ENCODE measurements at regions not wholly inside any gene's neighbourhood (a gene's known extent, or its start where the extent isn't known, plus 50 kb on each side); places are given as distances from the start of the nearest gene placed in this dataset.

DNA sequence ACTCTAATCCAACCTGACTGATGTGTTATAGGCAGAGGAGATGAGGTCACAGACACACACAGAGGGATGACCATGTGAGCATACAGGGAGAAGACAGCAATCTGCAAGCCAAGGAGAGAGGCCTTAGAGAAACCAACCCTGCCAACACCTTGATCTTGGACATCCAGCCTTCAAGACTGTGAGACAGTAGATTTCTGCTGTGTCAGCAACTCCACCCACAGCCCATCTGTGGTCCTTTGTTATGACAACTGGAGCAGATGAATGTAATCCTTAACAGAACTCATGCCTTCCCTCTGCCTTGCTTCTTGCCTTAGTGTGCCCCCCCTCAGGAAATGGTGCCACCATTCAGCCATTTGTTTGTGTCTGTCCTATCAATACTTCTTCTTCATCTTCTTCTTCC is 107.4 kb downstream of the NXNL2 start:
- TF ChIP-seq DNMT1 (CRISPR knock-in tag; IDR thresholded peaks at IDR 0.05) (no peak), SMC3 (IDR thresholded peaks at IDR 0.05; ENCODE audit: low read length) (no peak), TGIF2 (CRISPR knock-in tag; IDR thresholded peaks at IDR 0.05) (no peak), CREM (IDR thresholded peaks at IDR 0.05) (no peak), CREM (CRISPR knock-in tag; IDR thresholded peaks at IDR 0.05) (no peak), HDAC6 (IDR thresholded peaks at IDR 0.05; ENCODE audit: low read depth, low read length) (no peak), KLF16 (CRISPR knock-in tag; IDR thresholded peaks at IDR 0.05) (no peak), POLR2AphosphoS5 (IDR thresholded peaks at IDR 0.05; ENCODE audit: low read depth, low read length) (no peak), POLR2A (IDR thresholded peaks at IDR 0.05; ENCODE audit: insufficient read depth in 1 of 2, low read depth in 2 of 2, low read length in 2 of 2) (no peak), FOXA3 (CRISPR knock-in tag; IDR thresholded peaks at IDR 0.05) (no peak), ZFP37 (CRISPR knock-in tag; IDR thresholded peaks at IDR 0.05; ENCODE audit: borderline replicate concordance) (no peak)
- TF ChIP-seq, protein P1, sequence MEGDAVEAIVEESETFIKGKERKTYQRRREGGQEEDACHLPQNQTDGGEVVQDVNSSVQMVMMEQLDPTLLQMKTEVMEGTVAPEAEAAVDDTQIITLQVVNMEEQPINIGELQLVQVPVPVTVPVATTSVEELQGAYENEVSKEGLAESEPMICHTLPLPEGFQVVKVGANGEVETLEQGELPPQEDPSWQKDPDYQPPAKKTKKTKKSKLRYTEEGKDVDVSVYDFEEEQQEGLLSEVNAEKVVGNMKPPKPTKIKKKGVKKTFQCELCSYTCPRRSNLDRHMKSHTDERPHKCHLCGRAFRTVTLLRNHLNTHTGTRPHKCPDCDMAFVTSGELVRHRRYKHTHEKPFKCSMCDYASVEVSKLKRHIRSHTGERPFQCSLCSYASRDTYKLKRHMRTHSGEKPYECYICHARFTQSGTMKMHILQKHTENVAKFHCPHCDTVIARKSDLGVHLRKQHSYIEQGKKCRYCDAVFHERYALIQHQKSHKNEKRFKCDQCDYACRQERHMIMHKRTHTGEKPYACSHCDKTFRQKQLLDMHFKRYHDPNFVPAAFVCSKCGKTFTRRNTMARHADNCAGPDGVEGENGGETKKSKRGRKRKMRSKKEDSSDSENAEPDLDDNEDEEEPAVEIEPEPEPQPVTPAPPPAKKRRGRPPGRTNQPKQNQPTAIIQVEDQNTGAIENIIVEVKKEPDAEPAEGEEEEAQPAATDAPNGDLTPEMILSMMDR (CRISPR knock-in tag; IDR thresholded peaks at IDR 0.05): no peak
- TF ChIP-seq, protein P2, sequence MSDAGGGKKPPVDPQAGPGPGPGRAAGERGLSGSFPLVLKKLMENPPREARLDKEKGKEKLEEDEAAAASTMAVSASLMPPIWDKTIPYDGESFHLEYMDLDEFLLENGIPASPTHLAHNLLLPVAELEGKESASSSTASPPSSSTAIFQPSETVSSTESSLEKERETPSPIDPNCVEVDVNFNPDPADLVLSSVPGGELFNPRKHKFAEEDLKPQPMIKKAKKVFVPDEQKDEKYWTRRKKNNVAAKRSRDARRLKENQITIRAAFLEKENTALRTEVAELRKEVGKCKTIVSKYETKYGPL (CRISPR knock-in tag; IDR thresholded peaks at IDR 0.05): no peak
